Endothelial cell of umbilical vein (primary cell): ENCODE measurements at regions not wholly inside any gene's neighbourhood (a gene's known extent, or its start where the extent isn't known, plus 50 kb on each side); places are given as distances from the start of the nearest gene placed in this dataset.

Experiments used
- CTCF ChIP-seq, 2 donors: IDR thresholded peaks; 1 replicate in 1 of 2; 2 replicates in 1 of 2; pipeline ENCODE4 v1.5.1; 2011; ENCODE audit warnings: low read length in 2 of 2, mild to moderate bottlenecking in 2 of 2, moderate library complexity in 2 of 2, control low read depth in 1 of 2, inconsistent platforms in 1 of 2, low read depth in 1 of 2; ENCODE audit not compliant: insufficient read depth in 1 of 2; ENCODE audit errors: extremely low read depth in 1 of 2
- EZH2 ChIP-seq: IDR thresholded peaks from 2 replicates; pipeline ENCODE4 v1.6.1; 2012; ENCODE audit warnings: borderline replicate concordance, low read depth, mild to moderate bottlenecking, moderate library complexity, low read length, inconsistent platforms; ENCODE audit not compliant: severe bottlenecking
- JUN ChIP-seq: IDR thresholded peaks from 2 replicates; pipeline ENCODE4 v1.6.1; 2011; ENCODE audit warnings: borderline replicate concordance, low read depth; ENCODE audit not compliant: insufficient read length, insufficient read depth
- POLR2AphosphoS5 ChIP-seq: IDR thresholded peaks from 2 replicates; pipeline ENCODE4 v1.6.1; 2012; ENCODE audit warnings: low read depth, mild to moderate bottlenecking, control low read depth, low read length, moderate library complexity; ENCODE audit not compliant: insufficient read depth

- TF ChIP-seq CTCF (IDR thresholded peaks at IDR 0.05; ENCODE audit: extremely low read depth in 1 of 2, insufficient read depth in 1 of 2, low read depth in 1 of 2, low read length in 2 of 2), result no peak
- no peak for TF ChIP-seq EZH2
- no peak for TF ChIP-seq JUN
- no peak for TF ChIP-seq POLR2AphosphoS5
Measured at GRCh38 chr18:78861706-78862105, 117.9 kb upstream of the SALL3 start.
